Kidney glomerular epithelial cell (primary cell): ENCODE measurements at regions not wholly inside any gene's neighbourhood (a gene's known extent, or its start where the extent isn't known, plus 50 kb on each side); places are given as distances from the start of the nearest gene placed in this dataset.
"Not testable (repeated sequence)": the region's sequence is repeated elsewhere in the genome, so short reads cannot be mapped to it uniquely, and the experiment has no call there.

Experiments used
- DNase-seq: peaks from one replicate; lab custom pipeline; 2025; lab: John Stamatoyannopoulos, UW

- no peak for DNase-seq
These were observed 54.7 kb upstream of the ARSJ start for GRCh38 chr4:114034189-114034588.

GRCh38 chr4:114036426-114036825 lies 57.0 kb upstream of the ARSJ start:
- no peak for DNase-seq

GRCh38 chr4:114036864-114037263 lies 57.4 kb upstream of the ARSJ start:
- no peak for DNase-seq

- DNase-seq: no peak
These were observed 58.5 kb upstream of the ARSJ start for GRCh38 chr4:114037988-114038387.

- DNase-seq: no peak
These were observed 59.4 kb upstream of the ARSJ start for GRCh38 chr4:114038762-114039387.

GRCh38 chr4:114040319-114041116 lies 61.1 kb upstream of the ARSJ start:
- DNase-seq: no peak

- no peak for DNase-seq
These were observed 61.6 kb upstream of the ARSJ start for GRCh38 chr4:114041117-114041475.

- no peak for DNase-seq
These were observed 63.7 kb upstream of the ARSJ start for GRCh38 chr4:114043116-114043515.

GRCh38 chr4:114044351-114044750 lies 64.9 kb upstream of the ARSJ start:
- not testable (repeated sequence) for DNase-seq

GRCh38 chr4:114046331-114046730 lies 66.9 kb upstream of the ARSJ start:
- no peak for DNase-seq

GRCh38 chr4:114048154-114048553 lies 68.7 kb upstream of the ARSJ start:
- DNase-seq: not testable (repeated sequence)

GRCh38 chr4:114052227-114052626 lies 72.8 kb upstream of the ARSJ start:
- no peak for DNase-seq

GRCh38 chr4:114056599-114056998 lies 77.2 kb upstream of the ARSJ start:
- DNase-seq: no peak

GRCh38 chr4:114057746-114058145 lies 78.3 kb upstream of the ARSJ start:
- no peak for DNase-seq

- DNase-seq: no peak
These were observed 83.1 kb upstream of the ARSJ start for GRCh38 chr4:114062499-114062898.

- no peak for DNase-seq
These were observed 93.3 kb upstream of the ARSJ start for GRCh38 chr4:114072781-114073180.

GRCh38 chr4:114076899-114077570 lies 97.6 kb upstream of the ARSJ start:
- DNase-seq: no peak

GRCh38 chr4:114077610-114078009 lies 98.2 kb upstream of the ARSJ start:
- DNase-seq: peak; percentile 89

GRCh38 chr4:114078636-114079035 lies 99.2 kb upstream of the ARSJ start:
- DNase-seq: no peak

- DNase-seq: no peak
These were observed 102.3 kb upstream of the ARSJ start for GRCh38 chr4:114081783-114082182.

- no peak for DNase-seq
These were observed 102.9 kb upstream of the ARSJ start for GRCh38 chr4:114082348-114082747.

GRCh38 chr4:114085611-114086345 lies 106.3 kb upstream of the ARSJ start:
- no peak for DNase-seq
